ENCODE measurements at regions not wholly inside any gene's neighbourhood (a gene's known extent, or its start where the extent isn't known, plus 50 kb on each side); places are given as distances from the start of the nearest gene placed in this dataset.

DNA sequence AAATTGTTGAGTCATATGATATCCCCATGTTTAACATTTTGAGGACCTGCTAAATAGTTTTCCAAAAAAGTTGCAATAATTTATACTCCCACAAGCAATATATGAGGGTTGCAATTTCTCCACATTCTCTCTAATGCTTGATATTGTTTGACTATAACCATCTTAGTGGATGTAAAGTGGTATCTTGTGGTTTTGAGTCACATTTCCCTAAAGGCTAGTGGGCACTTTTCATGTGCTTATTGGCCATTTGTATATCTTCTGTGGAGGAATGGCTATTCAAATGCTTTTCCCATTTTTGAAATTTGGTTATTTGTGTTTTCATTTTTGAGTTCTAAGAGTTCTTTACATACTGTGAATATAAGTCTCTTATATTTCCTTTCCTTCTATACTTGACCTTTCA is 82.7 kb downstream of the SCG2 start:
- H3K79me2 ChIP-seq (ENCODE audit: insufficient read depth, low read length): no peaks in the 10 kb centered on the region
- H3K4me1 ChIP-seq (ENCODE audit: insufficient read depth, low read length): no peaks in the 10 kb centered on the region
- no peak overlapping the region for H3K4me2 ChIP-seq (ENCODE audit: low read length)
- Mint-ChIP-seq H3K4me3 (ENCODE audit: unreplicated experiment) (no peak overlapping the region), H3K27ac (ENCODE audit: unreplicated experiment) (no peak overlapping the region), H3K27me3 (ENCODE audit: low read depth, unreplicated experiment) (no peaks in the 10 kb centered on the region), H3K9me3 (ENCODE audit: unreplicated experiment) (no peaks in the 10 kb centered on the region), H3K36me3 (ENCODE audit: low read depth, unreplicated experiment) (no peaks in the 10 kb centered on the region), H3K4me1 (ENCODE audit: low read depth, unreplicated experiment) (peaks cover 13% of the 10 kb centered on the region)
- no peak overlapping the region for H3K9ac ChIP-seq (ENCODE audit: low read length)
- no peak overlapping the region for H3K4me3 ChIP-seq (ENCODE audit: insufficient read depth, low read depth, low read length)
- H2AFZ ChIP-seq (ENCODE audit: low read depth, low read length): no peak overlapping the region
- no peaks in the 10 kb centered on the region for H3K36me3 ChIP-seq (ENCODE audit: insufficient read depth, low read length)
- no peaks in the 10 kb centered on the region for H3K27me3 ChIP-seq (ENCODE audit: insufficient read depth, low read length)
- TF ChIP-seq EZH2 (IDR thresholded peaks at IDR 0.05; ENCODE audit: insufficient read depth, low read length): no peak
- TF ChIP-seq CTCF (IDR thresholded peaks at IDR 0.05; ENCODE audit: insufficient read depth, low read depth, low read length): no peak
- DNase-seq (ENCODE audit: low read depth) (no peak), FAIRE-seq (no peak)
- no peaks in the 10 kb centered on the region for H3K9me3 ChIP-seq (ENCODE audit: insufficient read depth, low read depth, low read length)
- no peaks in the 10 kb centered on the region for H4K20me1 ChIP-seq (ENCODE audit: insufficient read depth, low read length)
- no peak overlapping the region for H3K27ac ChIP-seq (ENCODE audit: low read depth, low read length)

DNA sequence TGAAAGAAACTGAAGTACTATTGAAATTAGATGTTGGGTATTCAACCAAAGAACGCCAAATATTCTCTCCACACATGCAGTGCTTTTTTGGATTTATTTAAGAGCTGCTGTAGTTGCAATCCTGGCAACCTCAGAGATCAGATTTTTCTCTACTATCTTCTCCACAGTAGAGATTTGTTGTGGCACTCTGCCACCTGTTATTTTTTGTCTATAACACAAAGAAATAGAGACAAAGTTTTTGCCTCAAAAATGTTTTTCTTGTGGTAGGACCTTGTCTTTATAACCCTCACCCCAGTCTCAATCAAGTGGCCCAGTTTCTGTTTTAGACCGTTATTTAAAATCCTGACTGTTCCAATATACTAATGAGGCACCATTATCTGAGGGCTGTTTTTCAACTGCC is 79.4 kb downstream of the SCG2 start:
- peak; percentile 14 for DNase-seq (ENCODE audit: low read depth)
- Mint-ChIP-seq H3K36me3 (ENCODE audit: low read depth, unreplicated experiment) (no peaks in the 10 kb centered on the region), H3K27me3 (ENCODE audit: low read depth, unreplicated experiment) (no peaks in the 10 kb centered on the region), H3K4me3 (ENCODE audit: unreplicated experiment) (no peak overlapping the region), H3K27ac (ENCODE audit: unreplicated experiment) (no peak overlapping the region), H3K4me1 (ENCODE audit: low read depth, unreplicated experiment) (peaks cover 20% of the 10 kb centered on the region), H3K9me3 (ENCODE audit: unreplicated experiment) (no peaks in the 10 kb centered on the region)
- H3K36me3 ChIP-seq (ENCODE audit: insufficient read depth, low read length): no peaks in the 10 kb centered on the region
- H3K4me3 ChIP-seq (ENCODE audit: insufficient read depth, low read depth, low read length): no peak overlapping the region
- no peak for TF ChIP-seq EZH2 (IDR thresholded peaks at IDR 0.05; ENCODE audit: insufficient read depth, low read length)
- TF ChIP-seq CTCF (IDR thresholded peaks at IDR 0.05; ENCODE audit: insufficient read depth, low read depth, low read length): no peak
- no peak overlapping the region for H3K4me2 ChIP-seq (ENCODE audit: low read length)
- H3K4me1 ChIP-seq (ENCODE audit: insufficient read depth, low read length): peaks cover under 1% of the 10 kb centered on the region
- no peak for FAIRE-seq
- H3K27ac ChIP-seq (ENCODE audit: low read depth, low read length): no peak overlapping the region
- H3K27me3 ChIP-seq (ENCODE audit: insufficient read depth, low read length): no peaks in the 10 kb centered on the region
- no peaks in the 10 kb centered on the region for H4K20me1 ChIP-seq (ENCODE audit: insufficient read depth, low read length)
- H3K79me2 ChIP-seq (ENCODE audit: insufficient read depth, low read length): no peaks in the 10 kb centered on the region
- H3K9me3 ChIP-seq (ENCODE audit: insufficient read depth, low read depth, low read length): no peaks in the 10 kb centered on the region
- H3K9ac ChIP-seq (ENCODE audit: low read length): no peak overlapping the region
- no peak overlapping the region for H2AFZ ChIP-seq (ENCODE audit: low read depth, low read length)

DNA sequence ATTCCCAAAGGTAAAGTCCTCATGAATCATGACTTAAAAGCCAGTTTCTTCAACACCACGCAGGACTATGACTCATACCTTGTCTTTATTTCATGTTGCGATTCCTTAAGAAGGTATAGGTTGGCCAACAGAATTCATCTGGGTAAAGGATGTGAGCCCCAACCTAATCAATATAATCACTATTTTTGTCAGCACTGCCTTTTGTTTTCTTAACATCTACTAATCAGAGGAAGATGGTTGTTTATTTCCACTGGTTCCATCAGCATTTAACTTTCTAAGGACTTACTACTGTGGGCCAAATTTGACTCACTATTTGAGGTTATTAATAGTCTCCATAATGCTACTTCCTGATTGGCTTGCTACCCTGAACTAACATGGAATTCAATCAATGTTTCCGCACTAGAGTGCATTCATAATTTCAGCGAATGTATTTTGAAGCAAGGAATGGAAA is 78.6 kb downstream of the SCG2 start:
- H3K27ac Mint-ChIP-seq (ENCODE audit: unreplicated experiment): no peak overlapping the region
- H3K4me3 ChIP-seq (ENCODE audit: insufficient read depth, low read depth, low read length): no peak overlapping the region
- no peak overlapping the region for H3K4me3 Mint-ChIP-seq (ENCODE audit: unreplicated experiment)

More for the DNA sequence above, 78.6 kb downstream of the SCG2 start:
- no peaks in the 10 kb centered on the region for H3K79me2 ChIP-seq (ENCODE audit: insufficient read depth, low read length)
- H3K36me3 ChIP-seq (ENCODE audit: insufficient read depth, low read length): no peaks in the 10 kb centered on the region
- peaks cover 7% of the 10 kb centered on the region for H3K4me1 ChIP-seq (ENCODE audit: insufficient read depth, low read length)
- no peaks in the 10 kb centered on the region for H3K36me3 Mint-ChIP-seq (ENCODE audit: low read depth, unreplicated experiment)
- no peak overlapping the region for H3K27ac ChIP-seq (ENCODE audit: low read depth, low read length)
- DNase-seq (ENCODE audit: low read depth) (peak; percentile 68), FAIRE-seq (no peak)
- no peak overlapping the region for H2AFZ ChIP-seq (ENCODE audit: low read depth, low read length)
- no peaks in the 10 kb centered on the region for H3K27me3 Mint-ChIP-seq (ENCODE audit: low read depth, unreplicated experiment)
- H3K4me2 ChIP-seq (ENCODE audit: low read length): no peak overlapping the region
- no peak overlapping the region for H3K9ac ChIP-seq (ENCODE audit: low read length)
- H3K4me1 Mint-ChIP-seq (ENCODE audit: low read depth, unreplicated experiment): peaks cover 20% of the 10 kb centered on the region
- H3K9me3 Mint-ChIP-seq (ENCODE audit: unreplicated experiment): no peaks in the 10 kb centered on the region
- H3K9me3 ChIP-seq (ENCODE audit: insufficient read depth, low read depth, low read length): no peaks in the 10 kb centered on the region
- H3K27me3 ChIP-seq (ENCODE audit: insufficient read depth, low read length): no peaks in the 10 kb centered on the region
- TF ChIP-seq CTCF (IDR thresholded peaks at IDR 0.05; ENCODE audit: insufficient read depth, low read depth, low read length) (no peak), EZH2 (IDR thresholded peaks at IDR 0.05; ENCODE audit: insufficient read depth, low read length) (no peak)
- no peaks in the 10 kb centered on the region for H4K20me1 ChIP-seq (ENCODE audit: insufficient read depth, low read length)
